Keratinocyte (primary cell): ENCODE measurements at regions not wholly inside any gene's neighbourhood (a gene's known extent, or its start where the extent isn't known, plus 50 kb on each side); places are given as distances from the start of the nearest gene placed in this dataset.

Experiments
- DNase-seq: peaks from one replicate; pipeline ENCODE4 v3.0.0-alpha.2; 2011; ENCODE audit warnings: low read depth, missing footprints, low spot score
- FAIRE-seq: peaks from 2 replicates; lab custom pipeline; 2011; peaks lifted over from hg19 to GRCh38; lab: Jason Lieb, UNC
- H2AFZ ChIP-seq: 2 replicates; pipeline ENCODE4 v1.6.0; 2012; ENCODE audit warnings: low read length, control low read depth, inconsistent platforms; ENCODE audit not compliant: control insufficient read depth
- H3K27ac ChIP-seq: 2 replicates; pipeline ENCODE4 v1.5.1; 2011; ENCODE audit warnings: low read length; ENCODE audit not compliant: control insufficient read depth, insufficient read depth
- H3K27me3 ChIP-seq: 3 replicates; pipeline ENCODE4 v1.6.0; 2011; ENCODE audit warnings: low read length; ENCODE audit not compliant: control insufficient read depth, insufficient read depth; ENCODE audit errors: extremely low read depth
- H3K36me3 ChIP-seq, 2 experiments: 2 replicates in 1 of 2; 3 replicates in 1 of 2; pipeline ENCODE4 v1.5.1; 2011; ENCODE audit warnings: low read length in 2 of 2, mild to moderate bottlenecking in 1 of 2; ENCODE audit not compliant: control insufficient read depth in 2 of 2, insufficient read depth in 2 of 2; ENCODE audit errors: extremely low read depth in 1 of 2
- H3K4me1 ChIP-seq: 3 replicates; pipeline ENCODE4 v1.5.1; 2011; ENCODE audit warnings: low read length; ENCODE audit not compliant: control insufficient read depth, insufficient read depth; ENCODE audit errors: extremely low read depth
- H3K4me2 ChIP-seq: 3 replicates; pipeline ENCODE4 v1.6.0; 2011; ENCODE audit warnings: low read depth, low read length; ENCODE audit not compliant: control insufficient read depth, insufficient read depth; ENCODE audit errors: extremely low read depth
- H3K4me3 ChIP-seq, 3 experiments: fragments of 200-600 bp in 1 of 3; sonication (generic) in 1 of 3; 2 replicates in 2 of 3; 3 replicates in 1 of 3; pipeline ENCODE4 v1.5.1; 2011 to 2016; ENCODE audit warnings: low read length in 3 of 3, mild to moderate bottlenecking in 3 of 3, control low read depth in 2 of 3, inconsistent platforms in 1 of 3, low read depth in 1 of 3, mixed read lengths in 1 of 3, mixed run types in 1 of 3, moderate library complexity in 1 of 3; ENCODE audit not compliant: control insufficient read depth in 2 of 3, insufficient read depth in 2 of 3; ENCODE audit errors: extremely low read depth in 1 of 3
- H3K79me2 ChIP-seq: 2 replicates; pipeline ENCODE4 v1.6.0; 2012; ENCODE audit warnings: low read length; ENCODE audit not compliant: control insufficient read depth, insufficient read depth
- H3K9ac ChIP-seq: 3 replicates; pipeline ENCODE4 v1.6.0; 2011; ENCODE audit warnings: low read length; ENCODE audit not compliant: control insufficient read depth, insufficient read depth; ENCODE audit errors: extremely low read depth
- H3K9me1 ChIP-seq: 3 replicates; pipeline ENCODE4 v1.6.0; 2011; ENCODE audit warnings: low read length; ENCODE audit not compliant: control insufficient read depth, insufficient read depth; ENCODE audit errors: extremely low read depth
- H3K9me3 ChIP-seq: 2 replicates; pipeline ENCODE4 v1.5.1; 2012; ENCODE audit warnings: low read depth, low read length; ENCODE audit not compliant: control insufficient read depth
- H4K20me1 ChIP-seq: 3 replicates; pipeline ENCODE4 v1.6.0; 2011; ENCODE audit warnings: low read length; ENCODE audit not compliant: control insufficient read depth, insufficient read depth; ENCODE audit errors: extremely low read depth
- CTCF ChIP-seq, 3 experiments: IDR thresholded peaks in 1 of 3; conservative IDR thresholded peaks in 1 of 3; optimal IDR thresholded peaks in 1 of 3; 2 replicates in 2 of 3; 3 replicates in 1 of 3; pipeline versions ENCODE3 to v1.5.1; 2011; ENCODE audit warnings: low read length in 3 of 3, mild to moderate bottlenecking in 3 of 3, moderate library complexity in 2 of 3, control low read depth in 1 of 3, inconsistent platforms in 1 of 3; ENCODE audit not compliant: insufficient read depth in 2 of 3; ENCODE audit errors: extremely low read depth in 1 of 3
- EZH2 ChIP-seq: IDR thresholded peaks from one replicate; pipeline ENCODE4 v1.6.1; 2012; ENCODE audit warnings: inconsistent platforms, mild to moderate bottlenecking, low read length, moderate library complexity
- dilution Hi-C: fragments of 300-500 bp; cut with MboI; formaldehyde crosslinking; loops from one replicate; pipeline ENCODE4 v1.7.0; 2020; ENCODE audit warnings: low sequenced_read_pairs; ENCODE audit not compliant: extremely low pct_ligation_motif_present

- FAIRE-seq: no peak
- H3K27me3 ChIP-seq: no peaks in the 10 kb centered on the region
- no peaks in the 10 kb centered on the region for H3K36me3 ChIP-seq
- H3K9ac ChIP-seq: no peak overlapping the region
- no peak overlapping the region for H3K4me3 ChIP-seq
- H3K9me3 ChIP-seq: no peaks in the 10 kb centered on the region
- H3K79me2 ChIP-seq: no peaks in the 10 kb centered on the region
- DNase-seq: no peak
- no peak overlapping the region for H3K4me2 ChIP-seq
- H4K20me1 ChIP-seq: no peaks in the 10 kb centered on the region
- TF ChIP-seq EZH2 (no peak), CTCF (optimal IDR thresholded peaks at IDR 0.05 in 1 of 3, IDR thresholded peaks at IDR 0.05 in 1 of 3, conservative IDR thresholded peaks at IDR 0.05 in 1 of 3; ENCODE audit: extremely low read depth in 1 of 3, insufficient read depth in 2 of 3, low read length in 3 of 3) (no peak)
- no peak overlapping the region for H3K27ac ChIP-seq
- H3K4me1 ChIP-seq: no peaks in the 10 kb centered on the region
- dilution Hi-C loops: no loop called here
- no peaks in the 10 kb centered on the region for H3K9me1 ChIP-seq
- no peak overlapping the region for H2AFZ ChIP-seq
These were observed 911.7 kb upstream of the NCAM2 start for GRCh38 chr21:20086508-20086907.

- Histone ChIP-seq H3K27me3 (no peaks in the 10 kb centered on the region), H3K9me1 (no peaks in the 10 kb centered on the region), H3K4me1 (no peaks in the 10 kb centered on the region), H4K20me1 (no peaks in the 10 kb centered on the region), H3K9me3 (no peaks in the 10 kb centered on the region), H3K27ac (no peak overlapping the region), H2AFZ (no peak overlapping the region), H3K36me3 (no peaks in the 10 kb centered on the region), H3K4me2 (no peak overlapping the region), H3K79me2 (no peaks in the 10 kb centered on the region), H3K4me3 (no peak overlapping the region), H3K9ac (no peak overlapping the region)
- dilution Hi-C loops: no loop called here
- DNase-seq (no peak), FAIRE-seq (no peak)
- TF ChIP-seq CTCF (optimal IDR thresholded peaks at IDR 0.05 in 1 of 3, IDR thresholded peaks at IDR 0.05 in 1 of 3, conservative IDR thresholded peaks at IDR 0.05 in 1 of 3; ENCODE audit: extremely low read depth in 1 of 3, insufficient read depth in 2 of 3, low read length in 3 of 3): no peak
These were observed 891.8 kb upstream of the NCAM2 start for GRCh38 chr21:20106368-20106767.
